Natural killer cell (primary cell): ENCODE measurements at regions not wholly inside any gene's neighbourhood (a gene's known extent, or its start where the extent isn't known, plus 50 kb on each side); places are given as distances from the start of the nearest gene placed in this dataset.

Source experiments
- ATAC-seq, 3 donors: fragments of 150-1000 bp in 2 of 3; fragments of 200-7000 bp in 1 of 3; cut with Tn5 transposase; 1 replicate in 1 of 3; 2 replicates in 2 of 3; pipeline ENCODE4 v1.10.0; 2021; ENCODE audit warnings: mild to moderate bottlenecking in 2 of 3, moderate library complexity in 2 of 3
- DNase-seq, 2 donors: peaks; one replicate each; pipeline versions ENCODE4 v3.0.0 to v3.0.0-alpha.2; 2013 to 2021; ENCODE audit warnings: mixed read lengths in 1 of 2
- H3K27ac ChIP-seq: one replicate; pipeline ENCODE4 v1.5.1; 2013; ENCODE audit warnings: mild to moderate bottlenecking, low read length
- H3K27me3 ChIP-seq: one replicate; pipeline ENCODE4 v1.6.1; 2013; ENCODE audit warnings: low read length; ENCODE audit not compliant: control insufficient read depth, insufficient read depth
- H3K36me3 ChIP-seq: one replicate; pipeline ENCODE4 v1.6.1; 2013; ENCODE audit warnings: low read length; ENCODE audit not compliant: control insufficient read depth, insufficient read depth
- H3K4me1 ChIP-seq: one replicate; pipeline ENCODE4 v1.6.1; 2013; ENCODE audit warnings: low read length; ENCODE audit not compliant: control insufficient read depth, insufficient read depth
- H3K4me3 ChIP-seq: one replicate; pipeline ENCODE4 v1.5.1; 2013; ENCODE audit warnings: low read length
- H3K9me3 ChIP-seq: one replicate; pipeline ENCODE4 v1.6.1; 2013; ENCODE audit warnings: low read length; ENCODE audit not compliant: control insufficient read depth, insufficient read depth
- H3K27ac Mint-ChIP-seq, 2 donors: one replicate each; pipeline ENCODE4 v1.8.0; 2022; ENCODE audit warnings: mild to moderate bottlenecking in 2 of 2, mixed read lengths in 2 of 2, moderate library complexity in 1 of 2
- H3K27me3 Mint-ChIP-seq, 2 donors: one replicate each; pipeline ENCODE4 v1.8.0; 2022; ENCODE audit warnings: low read depth in 2 of 2, mixed read lengths in 2 of 2
- H3K36me3 Mint-ChIP-seq: one replicate; pipeline ENCODE4 v1.8.0; 2022; ENCODE audit warnings: mixed read lengths
- H3K4me1 Mint-ChIP-seq, 2 donors: one replicate each; pipeline ENCODE4 v1.8.0; 2022; ENCODE audit warnings: mixed read lengths in 2 of 2
- H3K4me3 Mint-ChIP-seq: one replicate; pipeline ENCODE4 v1.8.0; 2022; ENCODE audit warnings: mild to moderate bottlenecking, moderate library complexity, mixed read lengths
- H3K9me3 Mint-ChIP-seq, 2 donors: one replicate each; pipeline ENCODE4 v1.8.0; 2022; ENCODE audit warnings: mixed read lengths in 2 of 2
- WGBS: methylation state at CpG from one replicate; pipeline ENCODE4 v1.1.7; 2013; ENCODE audit warnings: missing lambda C conversion rate; ENCODE audit not compliant: insufficient coverage; 5-methylcytosine and 5-hydroxymethylcytosine counted together
- intact Hi-C: fragments of 100-400 bp; cut with micrococcal nuclease; formaldehyde crosslinking; loops from one replicate; pipeline ENCODE4 v1.14.2; 2022
- TF ChIP-seq, protein P1 (sequence below): fragments of 200-600 bp; IDR thresholded peaks from one replicate; pipeline ENCODE4 v1.8.0; 2022; ENCODE audit warnings: antibody characterized with exemption

DNA sequence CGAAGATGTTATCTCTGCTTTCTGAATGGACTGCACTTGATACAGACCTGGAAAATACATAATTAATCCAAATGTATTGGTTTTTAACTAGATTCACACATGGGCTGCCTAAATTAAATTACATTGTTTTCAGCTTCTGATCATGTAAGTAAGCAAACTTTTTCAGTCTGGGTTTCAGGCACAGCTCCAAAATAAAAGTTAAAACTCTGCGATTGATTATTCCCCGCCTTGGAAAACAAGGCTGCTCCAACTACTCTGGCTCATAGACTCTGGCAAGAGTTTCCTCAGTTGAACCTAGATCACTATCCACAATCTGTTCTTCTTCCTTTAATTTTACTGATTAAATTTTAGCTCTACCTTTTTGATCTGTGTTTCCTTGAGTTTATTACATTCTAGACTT, 526.0 kb upstream of the SPRY2 start:
- Histone ChIP-seq H3K4me3 (no peak overlapping the region), H3K4me1 (no peaks in the 10 kb centered on the region), H3K36me3 (no peaks in the 10 kb centered on the region), H3K27me3 (no peaks in the 10 kb centered on the region), H3K27ac (no peak overlapping the region), H3K9me3 (no peaks in the 10 kb centered on the region)
- TF ChIP-seq, protein P1, sequence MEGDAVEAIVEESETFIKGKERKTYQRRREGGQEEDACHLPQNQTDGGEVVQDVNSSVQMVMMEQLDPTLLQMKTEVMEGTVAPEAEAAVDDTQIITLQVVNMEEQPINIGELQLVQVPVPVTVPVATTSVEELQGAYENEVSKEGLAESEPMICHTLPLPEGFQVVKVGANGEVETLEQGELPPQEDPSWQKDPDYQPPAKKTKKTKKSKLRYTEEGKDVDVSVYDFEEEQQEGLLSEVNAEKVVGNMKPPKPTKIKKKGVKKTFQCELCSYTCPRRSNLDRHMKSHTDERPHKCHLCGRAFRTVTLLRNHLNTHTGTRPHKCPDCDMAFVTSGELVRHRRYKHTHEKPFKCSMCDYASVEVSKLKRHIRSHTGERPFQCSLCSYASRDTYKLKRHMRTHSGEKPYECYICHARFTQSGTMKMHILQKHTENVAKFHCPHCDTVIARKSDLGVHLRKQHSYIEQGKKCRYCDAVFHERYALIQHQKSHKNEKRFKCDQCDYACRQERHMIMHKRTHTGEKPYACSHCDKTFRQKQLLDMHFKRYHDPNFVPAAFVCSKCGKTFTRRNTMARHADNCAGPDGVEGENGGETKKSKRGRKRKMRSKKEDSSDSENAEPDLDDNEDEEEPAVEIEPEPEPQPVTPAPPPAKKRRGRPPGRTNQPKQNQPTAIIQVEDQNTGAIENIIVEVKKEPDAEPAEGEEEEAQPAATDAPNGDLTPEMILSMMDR, result no peak
- Mint-ChIP-seq H3K36me3 (no peaks in the 10 kb centered on the region), H3K9me3 (no peaks in the 10 kb centered on the region), H3K4me3 (no peak overlapping the region), H3K4me1 (no peaks in the 10 kb centered on the region), H3K27ac (no peak overlapping the region), H3K27me3 (peaks cover 13 to 17% of the 10 kb centered on the region in 2 donors)
- ATAC-seq (no peak), DNase-seq (no peak)
- WGBS, result 95% methylated on average over 2 of the region's 3 CpGs
- intact Hi-C loops, result no loop called here

DNA sequence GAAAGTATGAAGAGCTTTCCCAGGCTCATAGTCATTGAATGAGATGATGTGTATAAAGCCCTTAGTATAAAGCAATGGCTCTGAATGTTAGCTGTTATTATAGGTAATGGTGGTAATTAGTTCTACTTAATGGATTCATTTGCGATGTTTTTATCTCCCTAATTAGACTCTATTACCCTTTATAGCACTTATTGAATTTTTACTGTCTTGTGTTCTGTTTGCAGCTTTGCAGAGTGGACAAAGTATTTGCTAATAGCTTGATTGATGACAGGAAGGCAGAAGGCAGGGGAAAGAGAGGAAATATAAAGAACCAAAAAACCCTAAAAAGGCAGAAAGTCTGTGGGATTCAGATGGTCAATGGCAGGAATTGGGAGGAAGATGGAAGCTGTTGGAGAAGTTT, 524.4 kb upstream of the SPRY2 start:
- intact Hi-C loops, result no loop called here
- Mint-ChIP-seq H3K4me1 (no peaks in the 10 kb centered on the region), H3K9me3 (no peaks in the 10 kb centered on the region), H3K4me3 (no peak overlapping the region), H3K36me3 (no peaks in the 10 kb centered on the region), H3K27me3 (peaks cover 12 to 16% of the 10 kb centered on the region in 2 donors), H3K27ac (no peak overlapping the region)
- DNase-seq, result no peak
- H3K4me1 ChIP-seq, result no peaks in the 10 kb centered on the region
- no peak for ATAC-seq
- no CpG with 5 or more reads among the region's 1 CpG for WGBS
- H3K4me3 ChIP-seq, result no peak overlapping the region
- no peaks in the 10 kb centered on the region for H3K27me3 ChIP-seq
- H3K36me3 ChIP-seq, result no peaks in the 10 kb centered on the region
- no peak overlapping the region for H3K27ac ChIP-seq
- no peaks in the 10 kb centered on the region for H3K9me3 ChIP-seq
- TF ChIP-seq, protein P1, result no peak

DNA sequence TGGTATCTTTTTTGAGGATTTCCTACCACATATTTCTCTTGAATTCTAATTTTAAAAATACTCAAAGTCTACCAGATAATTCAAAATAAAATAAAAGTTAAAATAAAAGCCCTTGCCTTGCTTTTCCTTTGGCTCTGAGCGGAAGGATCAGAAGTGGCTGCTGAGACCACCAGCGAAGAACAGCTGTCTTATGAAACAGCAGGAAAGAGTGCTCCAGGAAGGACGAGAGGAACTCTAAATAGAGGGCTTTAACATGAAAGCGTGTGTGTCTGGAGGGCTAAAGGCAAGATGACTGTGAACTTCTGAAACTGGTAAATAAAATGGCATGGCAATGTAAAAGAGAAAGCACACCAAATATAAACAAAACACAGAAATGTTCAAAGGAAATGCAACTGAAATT, 521.5 kb upstream of the SPRY2 start:
- H3K27me3 Mint-ChIP-seq, result peaks cover 4 to 6% of the 10 kb centered on the region in 2 donors
- H3K4me1 Mint-ChIP-seq, result no peaks in the 10 kb centered on the region
- H3K36me3 Mint-ChIP-seq, result no peaks in the 10 kb centered on the region
- no peak overlapping the region for H3K27ac Mint-ChIP-seq
- intact Hi-C loops, result no loop called here
- Histone ChIP-seq H3K9me3 (no peaks in the 10 kb centered on the region), H3K27ac (no peak overlapping the region), H3K27me3 (no peaks in the 10 kb centered on the region), H3K36me3 (no peaks in the 10 kb centered on the region), H3K4me1 (no peaks in the 10 kb centered on the region), H3K4me3 (no peak overlapping the region)
- H3K9me3 Mint-ChIP-seq, result no peaks in the 10 kb centered on the region
- DNase-seq (no peak), ATAC-seq (no peak)
- 83% methylated on average over 4 of the region's 4 CpGs for WGBS
- H3K4me3 Mint-ChIP-seq, result no peak overlapping the region
- TF ChIP-seq, protein P1, result no peak

DNA sequence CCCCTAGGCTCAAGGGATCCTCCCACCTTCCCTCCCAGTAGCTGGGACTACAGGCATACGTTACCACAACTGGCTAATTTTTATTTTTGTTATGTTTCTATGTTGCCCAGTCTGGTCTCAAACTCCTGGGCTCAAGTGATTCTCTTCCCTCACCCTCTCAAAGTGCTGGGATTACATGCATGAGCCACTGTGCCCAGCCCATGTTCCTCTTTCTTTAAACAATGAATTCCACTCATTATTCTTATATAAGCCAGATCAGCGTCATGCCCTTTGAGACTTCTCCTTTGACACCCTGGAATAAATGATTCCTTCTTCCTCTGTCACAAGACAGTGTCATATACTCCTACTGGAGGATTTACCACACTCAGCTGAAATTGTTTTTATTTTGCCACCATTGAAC, 519.9 kb upstream of the SPRY2 start:
- Histone ChIP-seq H3K27ac (no peak overlapping the region), H3K4me3 (no peak overlapping the region), H3K36me3 (no peaks in the 10 kb centered on the region), H3K9me3 (no peaks in the 10 kb centered on the region), H3K4me1 (no peaks in the 10 kb centered on the region), H3K27me3 (no peaks in the 10 kb centered on the region)
- no peak for ATAC-seq
- H3K27ac Mint-ChIP-seq, result no peak overlapping the region
- no peak for DNase-seq
- H3K4me3 Mint-ChIP-seq, result no peak overlapping the region
- H3K4me1 Mint-ChIP-seq, result no peaks in the 10 kb centered on the region
- H3K27me3 Mint-ChIP-seq, result no peaks in the 10 kb centered on the region
- TF ChIP-seq, protein P1, result no peak
- WGBS, result 75% methylated on average over 1 of the region's 2 CpGs
- H3K9me3 Mint-ChIP-seq, result no peaks in the 10 kb centered on the region
- intact Hi-C loops, result no loop called here
- no peaks in the 10 kb centered on the region for H3K36me3 Mint-ChIP-seq
